ENCODE measurements at regions not wholly inside any gene's neighbourhood (a gene's known extent, or its start where the extent isn't known, plus 50 kb on each side); places are given as distances from the start of the nearest gene placed in this dataset.

DNA sequence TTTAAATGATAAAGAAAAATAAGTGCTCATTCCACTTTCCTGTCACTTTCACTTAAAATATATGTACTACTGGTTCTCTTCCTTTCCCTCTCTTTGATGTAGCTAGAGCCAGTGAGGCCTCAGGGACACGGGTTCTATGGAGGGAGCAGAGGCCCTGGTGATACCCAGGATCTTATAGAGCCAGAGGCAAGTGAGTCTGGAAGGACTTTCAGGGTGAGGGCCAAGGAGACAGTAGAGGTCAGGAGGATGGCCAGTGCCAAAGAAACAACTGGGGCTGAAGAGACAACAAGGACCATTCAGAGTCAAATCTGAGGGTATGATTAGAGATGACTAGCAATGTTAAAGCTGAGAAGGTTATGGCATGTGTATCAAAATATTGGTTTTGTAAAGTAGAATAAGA lies 124.1 kb upstream of the GOLGA6L6 start:
- H3K4me1 ChIP-seq (ENCODE audit: control insufficient read depth in 1 of 2, insufficient read depth in 2 of 2, low read length in 2 of 2): no peaks in the 10 kb centered on the region
- H3K4me2 ChIP-seq (replicated peaks; ENCODE audit: extremely low read depth, low read length, poor library complexity, severe bottlenecking): no peak overlapping the region
- H3K9ac ChIP-seq (ENCODE audit: insufficient read depth, low read length, poor library complexity, severe bottlenecking): no peak overlapping the region
- Mint-ChIP-seq H3K4me3 (no peak overlapping the region), H3K27me3 (ENCODE audit: low read depth in 3 of 3) (peaks cover 0 to 2% (median 0%) of the 10 kb centered on the region in 3 donors), H3K36me3 (no peaks in the 10 kb centered on the region), H3K4me1 (no peaks in the 10 kb centered on the region), H3K27ac (no peak overlapping the region), H3K9me3 (no peaks in the 10 kb centered on the region)
- TF ChIP-seq, protein P1, sequence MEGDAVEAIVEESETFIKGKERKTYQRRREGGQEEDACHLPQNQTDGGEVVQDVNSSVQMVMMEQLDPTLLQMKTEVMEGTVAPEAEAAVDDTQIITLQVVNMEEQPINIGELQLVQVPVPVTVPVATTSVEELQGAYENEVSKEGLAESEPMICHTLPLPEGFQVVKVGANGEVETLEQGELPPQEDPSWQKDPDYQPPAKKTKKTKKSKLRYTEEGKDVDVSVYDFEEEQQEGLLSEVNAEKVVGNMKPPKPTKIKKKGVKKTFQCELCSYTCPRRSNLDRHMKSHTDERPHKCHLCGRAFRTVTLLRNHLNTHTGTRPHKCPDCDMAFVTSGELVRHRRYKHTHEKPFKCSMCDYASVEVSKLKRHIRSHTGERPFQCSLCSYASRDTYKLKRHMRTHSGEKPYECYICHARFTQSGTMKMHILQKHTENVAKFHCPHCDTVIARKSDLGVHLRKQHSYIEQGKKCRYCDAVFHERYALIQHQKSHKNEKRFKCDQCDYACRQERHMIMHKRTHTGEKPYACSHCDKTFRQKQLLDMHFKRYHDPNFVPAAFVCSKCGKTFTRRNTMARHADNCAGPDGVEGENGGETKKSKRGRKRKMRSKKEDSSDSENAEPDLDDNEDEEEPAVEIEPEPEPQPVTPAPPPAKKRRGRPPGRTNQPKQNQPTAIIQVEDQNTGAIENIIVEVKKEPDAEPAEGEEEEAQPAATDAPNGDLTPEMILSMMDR (IDR thresholded peaks at IDR 0.05): no peak
- intact Hi-C loops (cut with micrococcal nuclease): no loop called here
- no peaks in the 10 kb centered on the region for H3K36me3 ChIP-seq (replicated peaks in 1 of 2; ENCODE audit: control insufficient read depth in 1 of 2, insufficient read depth in 2 of 2, low read length in 2 of 2)
- H3K4me3 ChIP-seq (replicated peaks in 1 of 3; ENCODE audit: low read depth in 2 of 3, low read length in 3 of 3): no peak overlapping the region
- H3K27me3 ChIP-seq (ENCODE audit: control insufficient read depth in 2 of 2, insufficient read depth in 2 of 2, low read length in 2 of 2): peaks cover 0 to 3% of the 10 kb centered on the region in 2 donors
- no peaks in the 10 kb centered on the region for H3K9me3 ChIP-seq (replicated peaks in 1 of 2; ENCODE audit: control insufficient read depth in 1 of 2, insufficient read depth in 1 of 2, low read length in 2 of 2)
- H3K27ac ChIP-seq (ENCODE audit: low read depth in 1 of 2, low read length in 2 of 2): no peak overlapping the region
- no peaks in the 10 kb centered on the region for H4K20me1 ChIP-seq (ENCODE audit: insufficient read depth, low read length)
- 84% methylated on average over 1 of the region's 1 CpG for WGBS (ENCODE audit: insufficient coverage)
- DNase-seq: no peak
- no peak overlapping the region for H2AFZ ChIP-seq (ENCODE audit: insufficient read depth, low read depth, low read length, poor library complexity, severe bottlenecking)
- H3K79me2 ChIP-seq (ENCODE audit: insufficient read depth, low read length): no peaks in the 10 kb centered on the region

DNA sequence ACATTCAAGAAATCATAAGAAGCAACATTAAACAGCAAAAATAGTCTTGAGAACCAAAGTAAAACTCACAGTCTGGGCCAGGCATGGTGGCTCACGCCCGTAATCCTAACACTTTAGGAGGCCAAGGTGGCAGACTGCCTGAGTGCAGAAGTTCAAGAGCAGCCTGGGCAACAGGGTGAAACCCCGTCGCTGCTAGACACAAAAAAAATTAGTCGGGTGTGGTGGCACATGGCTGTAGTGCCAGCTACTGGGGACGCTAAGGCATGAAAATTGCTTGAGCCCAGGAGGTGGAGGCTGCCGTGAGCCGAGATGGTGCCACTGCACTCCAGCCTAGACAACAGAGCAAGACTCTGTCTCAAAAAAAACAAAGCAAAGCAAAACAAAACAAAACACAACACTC lies 117.7 kb upstream of the GOLGA6L6 start:
- Mint-ChIP-seq H3K4me3 (no peak overlapping the region), H3K27ac (no peak overlapping the region), H3K36me3 (no peaks in the 10 kb centered on the region), H3K27me3 (ENCODE audit: low read depth in 3 of 3) (no peaks in the 10 kb centered on the region), H3K4me1 (no peaks in the 10 kb centered on the region), H3K9me3 (no peaks in the 10 kb centered on the region)
- intact Hi-C loops (cut with micrococcal nuclease): no loop called here
- no peaks in the 10 kb centered on the region for H3K79me2 ChIP-seq (ENCODE audit: insufficient read depth, low read length)
- no peak for DNase-seq
- H4K20me1 ChIP-seq (ENCODE audit: insufficient read depth, low read length): no peaks in the 10 kb centered on the region
- no peak overlapping the region for H3K27ac ChIP-seq (ENCODE audit: low read depth in 1 of 2, low read length in 2 of 2)
- H3K9me3 ChIP-seq (replicated peaks in 1 of 2; ENCODE audit: control insufficient read depth in 1 of 2, insufficient read depth in 1 of 2, low read length in 2 of 2): no peaks in the 10 kb centered on the region
- WGBS (ENCODE audit: insufficient coverage): 85% methylated on average over 8 of the region's 8 CpGs
- TF ChIP-seq, protein P1 (IDR thresholded peaks at IDR 0.05): no peak
- no peak overlapping the region for H2AFZ ChIP-seq (ENCODE audit: insufficient read depth, low read depth, low read length, poor library complexity, severe bottlenecking)
- no peaks in the 10 kb centered on the region for H3K4me1 ChIP-seq (ENCODE audit: control insufficient read depth in 1 of 2, insufficient read depth in 2 of 2, low read length in 2 of 2)
- no peaks in the 10 kb centered on the region for H3K36me3 ChIP-seq (replicated peaks in 1 of 2; ENCODE audit: control insufficient read depth in 1 of 2, insufficient read depth in 2 of 2, low read length in 2 of 2)
- no peak overlapping the region for H3K4me2 ChIP-seq (replicated peaks; ENCODE audit: extremely low read depth, low read length, poor library complexity, severe bottlenecking)
- H3K4me3 ChIP-seq (replicated peaks in 1 of 3; ENCODE audit: low read depth in 2 of 3, low read length in 3 of 3): no peak overlapping the region
- peaks cover 0 to 2% of the 10 kb centered on the region in 2 donors for H3K27me3 ChIP-seq (ENCODE audit: control insufficient read depth in 2 of 2, insufficient read depth in 2 of 2, low read length in 2 of 2)
- no peak overlapping the region for H3K9ac ChIP-seq (ENCODE audit: insufficient read depth, low read length, poor library complexity, severe bottlenecking)
